GM19328 (cell line): ENCODE measurements at regions not wholly inside any gene's neighbourhood (a gene's known extent, or its start where the extent isn't known, plus 50 kb on each side); places are given as distances from the start of the nearest gene placed in this dataset.
"Not testable (repeated sequence)": the region's sequence is repeated elsewhere in the genome, so short reads cannot be mapped to it uniquely, and the experiment has no call there.

Experiments used
- ATAC-seq: cut with Tn5 transposase; IDR thresholded peaks from one replicate; pipeline ENCODE4 v1.9.1; 2021; ENCODE audit warnings: mild to moderate bottlenecking, moderate library complexity; ENCODE audit not compliant: unreplicated experiment

DNA sequence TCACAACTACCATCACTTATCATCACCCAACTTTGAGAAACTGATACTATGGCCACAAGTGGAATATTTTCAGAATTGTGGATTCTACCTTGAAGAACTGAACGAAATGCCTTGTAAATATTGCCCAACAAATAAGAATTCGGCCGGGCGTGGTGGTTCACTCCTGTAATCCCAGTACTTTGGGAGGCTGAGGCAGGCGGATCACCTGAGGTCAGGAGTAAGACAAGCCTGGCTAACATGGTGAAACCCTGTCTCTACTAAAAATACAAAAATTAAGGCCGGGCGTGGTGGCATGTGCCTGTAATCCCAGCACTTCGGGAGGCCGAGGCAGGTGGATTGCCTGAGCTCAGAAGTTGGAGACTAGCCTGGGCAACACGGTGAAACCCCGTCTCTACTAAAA lies 862.7 kb downstream of the ZPLD1 start:
- not testable (repeated sequence) for ATAC-seq

GRCh38 chr3:103306104-103306503 lies 871.3 kb downstream of the ZPLD1 start:
- no peak for ATAC-seq

- ATAC-seq, result no peak
Measured at GRCh38 chr3:103308921-103309320, 874.1 kb downstream of the ZPLD1 start.

DNA sequence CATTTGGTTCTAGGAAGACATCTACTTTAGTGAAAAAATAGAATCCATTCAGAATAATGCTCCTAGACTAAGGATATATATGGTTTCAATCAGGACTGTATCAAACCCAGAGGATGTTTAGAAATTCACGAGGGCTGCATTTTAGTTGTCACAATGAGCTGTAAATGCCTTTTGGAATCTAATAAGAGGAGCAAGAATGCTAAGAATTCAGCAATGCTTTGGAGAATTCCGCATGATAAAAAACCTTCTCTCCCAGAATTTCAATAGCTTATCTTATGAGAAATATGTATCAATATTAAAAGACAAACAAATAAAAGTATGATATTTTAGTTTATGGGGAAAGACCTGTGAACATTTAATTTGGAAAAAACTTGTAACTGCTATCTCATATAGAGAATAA lies 885.1 kb downstream of the ZPLD1 start:
- ATAC-seq, result no peak

DNA sequence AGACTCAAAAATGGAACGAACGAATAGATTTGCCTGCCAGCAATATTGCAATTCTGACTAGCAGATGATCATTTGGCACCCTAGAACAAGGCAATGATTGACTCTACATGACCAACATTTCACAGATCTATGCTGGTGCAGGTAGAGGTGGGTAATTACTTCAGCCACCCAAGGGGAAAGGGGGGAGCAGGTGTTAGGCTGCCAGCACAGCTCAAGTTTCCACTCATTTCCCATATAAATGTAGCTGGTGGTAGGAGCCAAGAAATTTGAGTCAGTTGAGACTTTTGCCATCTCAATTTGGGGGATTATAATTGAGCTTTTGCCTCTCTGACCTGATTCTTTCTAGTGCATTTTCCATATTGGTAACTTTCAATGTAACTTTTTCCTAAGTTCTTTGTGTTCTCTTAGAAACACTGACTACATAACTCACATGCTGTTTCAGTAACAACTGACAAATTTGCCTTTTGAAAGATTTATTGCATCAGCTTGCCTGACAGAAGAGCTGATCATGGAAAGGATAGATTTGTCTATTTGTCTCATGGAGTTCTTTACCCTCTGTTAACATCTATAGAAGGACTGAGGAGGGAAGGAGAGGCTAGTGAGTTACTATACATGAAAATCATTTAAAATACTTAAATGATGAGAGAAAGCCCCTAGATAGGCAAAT lies 902.5 kb downstream of the ZPLD1 start:
- ATAC-seq, result no peak

- no peak for ATAC-seq
Measured at GRCh38 chr3:103341078-103341606, 906.3 kb downstream of the ZPLD1 start.

DNA sequence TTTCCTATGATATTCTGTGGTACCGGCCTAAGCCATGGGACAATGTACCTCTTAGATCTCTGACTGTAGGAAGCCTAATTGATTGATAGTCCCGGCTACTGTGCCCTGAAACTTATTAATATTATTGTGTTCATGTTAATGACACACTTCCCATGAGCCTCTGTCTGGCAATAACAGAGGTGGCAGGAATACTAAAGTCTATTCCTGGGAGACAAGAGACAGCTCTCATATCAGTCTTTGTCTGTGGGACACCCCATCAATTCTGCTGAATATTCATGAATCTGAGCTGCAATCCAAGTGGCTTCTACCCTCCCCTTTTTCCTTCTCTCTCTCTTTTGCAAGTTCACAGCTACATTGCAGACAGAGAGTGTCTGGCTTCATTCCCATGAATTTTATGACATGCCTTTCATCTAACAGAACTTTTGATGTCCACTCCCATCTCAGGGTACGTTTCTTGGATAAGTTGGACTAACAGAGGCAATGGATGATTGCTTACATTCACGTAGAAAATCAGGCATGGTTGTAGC lies 907.5 kb downstream of the ZPLD1 start:
- no peak for ATAC-seq

DNA sequence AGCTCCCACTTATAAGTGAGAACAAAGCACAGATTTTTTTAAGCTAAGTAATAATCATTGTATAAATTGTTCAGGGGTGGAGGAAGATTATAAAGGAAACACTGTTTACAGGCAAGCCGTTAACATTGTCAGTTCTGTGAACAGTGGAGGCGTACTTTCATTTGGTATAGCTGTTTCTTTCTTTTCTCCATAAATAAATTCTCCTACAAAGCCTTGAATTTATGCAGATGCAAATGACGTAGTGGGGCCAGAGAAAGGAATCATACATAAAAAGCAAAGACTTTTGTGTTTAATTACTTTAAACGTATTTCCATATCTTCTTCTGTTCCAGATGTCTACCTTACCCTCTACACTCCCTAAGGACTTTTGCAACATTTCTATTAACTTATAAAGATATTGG lies 914.9 kb downstream of the ZPLD1 start:
- ATAC-seq, result no peak

- no peak for ATAC-seq
Measured at GRCh38 chr3:103365467-103365866, 930.7 kb downstream of the ZPLD1 start.

DNA sequence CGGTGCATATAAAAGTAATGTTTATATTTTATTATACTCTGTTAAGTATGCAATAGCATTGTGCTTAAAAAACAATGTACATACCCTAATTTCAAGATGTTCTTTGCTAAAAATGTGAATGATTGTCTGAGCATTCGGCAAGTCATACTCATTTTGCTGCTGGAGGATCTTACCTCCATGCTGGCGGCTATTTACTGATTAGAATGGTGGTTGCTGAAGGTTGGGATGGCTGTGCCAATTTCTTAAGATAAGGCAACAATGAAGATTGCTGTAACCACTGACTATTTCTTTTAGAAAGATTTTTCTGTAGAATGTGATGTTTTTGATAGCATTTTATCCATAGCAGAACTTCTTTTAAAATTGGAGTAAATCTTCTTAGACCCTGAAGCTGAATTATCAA lies 932.7 kb downstream of the ZPLD1 start:
- no peak for ATAC-seq

DNA sequence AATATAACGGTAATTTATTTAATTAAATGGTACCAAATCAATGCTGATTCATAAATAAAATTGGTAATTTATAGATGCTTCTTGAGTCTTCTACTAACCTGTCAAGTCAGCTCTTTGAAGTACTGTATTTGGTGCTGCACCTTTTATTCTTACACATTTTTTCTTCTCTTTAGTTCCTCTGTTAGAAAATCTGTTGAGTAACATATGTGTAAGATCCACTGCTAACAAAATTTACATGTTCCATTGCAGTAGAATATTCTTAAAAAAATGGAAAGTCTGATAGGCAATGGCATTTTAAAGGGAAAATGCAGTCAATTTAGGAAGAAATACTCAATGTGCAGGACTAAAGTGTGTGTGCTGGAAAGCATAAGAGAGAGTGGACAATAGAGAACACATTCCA lies 936.6 kb downstream of the ZPLD1 start:
- ATAC-seq, result no peak

GRCh38 chr3:103372031-103372430 lies 937.2 kb downstream of the ZPLD1 start:
- ATAC-seq, result no peak

GRCh38 chr3:103380391-103380790 lies 945.6 kb downstream of the ZPLD1 start:
- no peak for ATAC-seq

- ATAC-seq, result no peak
Measured at GRCh38 chr3:103381296-103382079, 946.7 kb downstream of the ZPLD1 start.

DNA sequence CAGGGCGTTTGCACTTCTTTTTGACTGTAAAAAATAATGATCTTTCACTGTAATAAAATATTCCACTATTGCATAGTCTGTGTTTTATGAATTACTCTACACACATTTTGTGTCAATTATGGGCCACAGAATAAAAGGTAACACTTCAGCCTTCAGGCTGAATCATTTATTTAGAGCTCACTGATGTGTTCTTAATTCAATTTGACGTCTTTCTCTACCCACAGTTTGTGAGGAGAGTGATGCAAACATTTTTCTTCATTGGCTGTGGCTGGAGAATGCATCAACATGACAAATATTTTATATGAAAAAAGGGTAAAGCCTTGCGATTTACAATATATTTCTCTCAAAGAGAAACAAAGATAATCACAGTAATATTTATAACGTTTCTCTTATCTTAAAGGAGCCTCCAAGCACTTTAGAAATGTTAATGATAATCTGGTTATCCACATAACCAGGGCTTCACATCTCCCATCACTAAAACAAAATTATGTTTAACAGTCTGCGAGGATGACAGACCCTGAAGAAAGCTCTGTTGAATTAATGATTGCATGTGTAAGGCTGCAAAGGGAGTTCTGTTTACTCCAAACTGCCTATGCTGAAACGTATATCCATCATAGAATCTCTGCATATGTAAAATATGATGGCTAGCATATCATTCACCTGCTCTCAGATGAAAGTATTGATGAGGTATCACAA lies 951.3 kb downstream of the ZPLD1 start:
- no peak for ATAC-seq

- no peak for ATAC-seq
Measured at GRCh38 chr3:103388214-103388613, 953.4 kb downstream of the ZPLD1 start.

- no peak for ATAC-seq
Measured at GRCh38 chr3:103389356-103389755, 954.5 kb downstream of the ZPLD1 start.

- ATAC-seq, result no peak
Measured at GRCh38 chr3:103393395-103394186, 958.8 kb downstream of the ZPLD1 start.

DNA sequence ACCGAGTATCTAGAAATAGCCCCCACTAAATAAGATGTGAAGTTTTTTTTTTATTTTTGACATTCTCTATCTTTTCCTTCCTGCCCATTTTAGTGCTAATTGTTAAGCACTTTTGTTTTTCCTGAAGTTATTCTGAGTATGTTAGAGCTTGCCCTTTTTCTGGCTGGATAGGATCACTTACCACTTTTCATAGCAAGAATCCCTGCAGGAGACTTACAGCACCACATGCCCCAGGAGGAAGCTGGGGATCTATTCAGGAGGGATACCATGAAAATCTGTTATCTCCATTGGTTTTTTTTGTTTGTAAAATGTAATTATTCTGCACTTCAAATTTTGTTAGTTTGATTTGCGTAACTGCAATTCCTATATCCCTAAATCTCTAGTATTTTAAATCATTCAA lies 968.4 kb downstream of the ZPLD1 start:
- no peak for ATAC-seq

DNA sequence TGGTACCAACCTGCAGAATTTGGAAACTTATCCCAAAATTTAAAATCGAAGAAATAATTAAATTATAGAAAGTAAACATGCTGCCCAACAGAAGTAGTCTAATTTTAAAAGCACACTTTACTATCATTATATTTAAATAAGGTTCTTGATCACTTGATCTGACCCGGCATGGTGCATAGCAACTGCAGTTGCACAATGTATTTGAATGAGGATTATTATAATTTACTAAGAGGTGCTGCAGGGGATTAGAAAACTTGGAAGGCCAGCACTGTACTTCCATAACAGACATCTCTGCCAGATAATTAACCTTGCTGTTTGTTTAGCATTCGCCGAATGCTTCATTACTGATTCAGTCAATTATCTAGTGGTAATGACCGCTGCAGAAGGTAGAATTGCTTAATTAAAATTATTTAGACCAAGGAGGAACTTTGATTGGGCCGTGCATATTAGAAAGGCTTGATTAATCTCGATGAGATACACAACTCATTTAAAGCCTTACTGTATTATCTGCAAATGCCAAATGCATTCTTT lies 971.6 kb downstream of the ZPLD1 start:
- ATAC-seq, result no peak
